ENCODE measurements at regions not wholly inside any gene's neighbourhood (a gene's known extent, or its start where the extent isn't known, plus 50 kb on each side); places are given as distances from the start of the nearest gene placed in this dataset.

GRCh38 chr5:144028058-144028457 is 142.4 kb downstream of the YIPF5 start:
- no peak for TF ChIP-seq CTCF (IDR thresholded peaks at IDR 0.05)
- TF ChIP-seq POLR2A (IDR thresholded peaks at IDR 0.05): no peak

Measured in testis (tissue), 2 donors.